Neural progenitor cell (in vitro differentiated cells): ENCODE measurements at regions not wholly inside any gene's neighbourhood (a gene's known extent, or its start where the extent isn't known, plus 50 kb on each side); places are given as distances from the start of the nearest gene placed in this dataset.

Experiments
- DNase-seq: peaks from one replicate; pipeline ENCODE4 v3.0.0-alpha.2; 2016; ENCODE audit warnings: low spot score
- H2AFZ ChIP-seq: fragments of 200-600 bp; sonication (generic); replicated peaks from 2 replicates; pipeline ENCODE4 v1.6.1; 2016; ENCODE audit warnings: antibody characterized with exemption
- H3F3A ChIP-seq: fragments of 200-600 bp; sonication (generic); 2 replicates; pipeline ENCODE4 v1.6.1; 2016; ENCODE audit warnings: antibody characterized with exemption, low read depth
- H3K27ac ChIP-seq: fragments of 200-600 bp; sonication (generic); 2 replicates; pipeline ENCODE4 v1.5.1; 2016; ENCODE audit warnings: mild to moderate bottlenecking
- H3K27me3 ChIP-seq: fragments of 200-600 bp; sonication (generic); 2 replicates; pipeline ENCODE4 v1.6.1; 2016; ENCODE audit warnings: mild to moderate bottlenecking, moderate library complexity
- H3K36me3 ChIP-seq: fragments of 200-600 bp; sonication (generic); 2 replicates; pipeline ENCODE4 v1.5.1; 2016
- H3K4me1 ChIP-seq: fragments of 200-600 bp; sonication (generic); 2 replicates; pipeline ENCODE4 v1.6.1; 2016; ENCODE audit warnings: mixed run types
- H3K4me2 ChIP-seq: fragments of 200-600 bp; sonication (generic); 2 replicates; pipeline ENCODE4 v1.6.1; 2016
- H3K4me3 ChIP-seq: fragments of 200-600 bp; sonication (generic); 2 replicates; pipeline ENCODE4 v1.5.1; 2016
- H3K79me2 ChIP-seq: fragments of 200-600 bp; sonication (generic); 2 replicates; pipeline ENCODE4 v1.6.1; 2016; ENCODE audit warnings: low read depth
- H3K9ac ChIP-seq: fragments of 200-600 bp; sonication (generic); 2 replicates; pipeline ENCODE4 v1.6.1; 2016
- H3K9me3 ChIP-seq: fragments of 200-600 bp; sonication (generic); 2 replicates; pipeline ENCODE4 v1.5.1; 2016; ENCODE audit warnings: low read depth
- H4K20me1 ChIP-seq: fragments of 200-600 bp; sonication (generic); 2 replicates; pipeline ENCODE4 v1.6.1; 2016; ENCODE audit warnings: low read depth
- H3K27ac Mint-ChIP-seq: 3 replicates; pipeline ENCODE4 v1.8.0; 2021; ENCODE audit warnings: mixed read lengths
- H3K27me3 Mint-ChIP-seq: 2 replicates; pipeline ENCODE4 v1.8.0; 2022; ENCODE audit warnings: low read depth, mild to moderate bottlenecking, inconsistent platforms, moderate library complexity, mixed read lengths; ENCODE audit not compliant: insufficient read depth
- H3K36me3 Mint-ChIP-seq: 3 replicates; pipeline ENCODE4 v1.8.0; 2021; ENCODE audit warnings: mixed read lengths
- H3K4me1 Mint-ChIP-seq: 3 replicates; pipeline ENCODE4 v1.8.0; 2021; ENCODE audit warnings: mixed read lengths
- H3K4me3 Mint-ChIP-seq: 3 replicates; pipeline ENCODE4 v1.8.0; 2021; ENCODE audit warnings: mild to moderate bottlenecking, moderate library complexity, mixed read lengths
- H3K9me3 Mint-ChIP-seq: 3 replicates; pipeline ENCODE4 v1.8.0; 2020; ENCODE audit warnings: mixed read lengths
- EZH2 ChIP-seq: fragments of 200-600 bp; sonication (generic); IDR thresholded peaks from 2 replicates; pipeline ENCODE4 v1.6.1; 2017; ENCODE audit warnings: antibody characterized with exemption, mild to moderate bottlenecking, moderate library complexity
- EZH2phosphoT487 ChIP-seq: fragments of 200-600 bp; sonication (generic); IDR thresholded peaks from 2 replicates; pipeline ENCODE4 v1.6.1; 2017; ENCODE audit warnings: antibody characterized with exemption
- TF ChIP-seq, protein P1 (sequence below): fragments of 200-600 bp; sonication (generic); IDR thresholded peaks from 2 replicates; pipeline ENCODE4 v1.5.1; 2017; ENCODE audit warnings: antibody characterized with exemption, mild to moderate bottlenecking

DNA sequence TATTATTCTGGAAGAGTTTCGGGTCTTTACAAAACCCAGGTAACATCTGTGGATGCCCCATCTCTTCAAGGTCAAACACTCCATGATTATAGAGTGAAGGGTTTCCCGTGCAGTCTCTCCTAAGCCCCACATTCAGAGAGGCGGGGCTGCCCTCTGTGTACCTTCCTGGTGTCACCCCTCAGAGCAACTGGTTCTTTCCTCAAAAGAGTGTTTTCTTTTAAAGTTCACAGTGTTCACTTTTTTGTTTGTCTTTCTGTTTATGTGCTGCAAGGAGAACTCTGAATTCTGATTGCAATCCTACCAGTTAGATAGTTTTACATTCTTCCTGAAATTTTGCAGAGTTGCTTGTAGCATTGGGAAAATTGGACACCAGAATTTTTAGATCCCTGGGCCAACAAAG, 190.2 kb downstream of the ADAMTS15 start:
- no peaks in the 10 kb centered on the region for H3K27me3 ChIP-seq
- no peak overlapping the region for H3K4me3 Mint-ChIP-seq
- no peak overlapping the region for H3K4me3 ChIP-seq
- H4K20me1 ChIP-seq: no peaks in the 10 kb centered on the region
- H3K4me1 Mint-ChIP-seq: peaks cover 13% of the 10 kb centered on the region
- H2AFZ ChIP-seq: no peak overlapping the region
- no peaks in the 10 kb centered on the region for H3K4me1 ChIP-seq
- H3F3A ChIP-seq: no peaks in the 10 kb centered on the region
- H3K36me3 Mint-ChIP-seq: no peaks in the 10 kb centered on the region
- no peaks in the 10 kb centered on the region for H3K9me3 ChIP-seq
- H3K9ac ChIP-seq: no peak overlapping the region
- H3K27ac ChIP-seq: no peak overlapping the region
- DNase-seq: no peak
- H3K27me3 Mint-ChIP-seq: peaks cover under 1% of the 10 kb centered on the region
- no peak overlapping the region for H3K4me2 ChIP-seq
- H3K9me3 Mint-ChIP-seq: no peaks in the 10 kb centered on the region
- TF ChIP-seq EZH2phosphoT487 (no peak), EZH2 (no peak)
- TF ChIP-seq, protein P1, sequence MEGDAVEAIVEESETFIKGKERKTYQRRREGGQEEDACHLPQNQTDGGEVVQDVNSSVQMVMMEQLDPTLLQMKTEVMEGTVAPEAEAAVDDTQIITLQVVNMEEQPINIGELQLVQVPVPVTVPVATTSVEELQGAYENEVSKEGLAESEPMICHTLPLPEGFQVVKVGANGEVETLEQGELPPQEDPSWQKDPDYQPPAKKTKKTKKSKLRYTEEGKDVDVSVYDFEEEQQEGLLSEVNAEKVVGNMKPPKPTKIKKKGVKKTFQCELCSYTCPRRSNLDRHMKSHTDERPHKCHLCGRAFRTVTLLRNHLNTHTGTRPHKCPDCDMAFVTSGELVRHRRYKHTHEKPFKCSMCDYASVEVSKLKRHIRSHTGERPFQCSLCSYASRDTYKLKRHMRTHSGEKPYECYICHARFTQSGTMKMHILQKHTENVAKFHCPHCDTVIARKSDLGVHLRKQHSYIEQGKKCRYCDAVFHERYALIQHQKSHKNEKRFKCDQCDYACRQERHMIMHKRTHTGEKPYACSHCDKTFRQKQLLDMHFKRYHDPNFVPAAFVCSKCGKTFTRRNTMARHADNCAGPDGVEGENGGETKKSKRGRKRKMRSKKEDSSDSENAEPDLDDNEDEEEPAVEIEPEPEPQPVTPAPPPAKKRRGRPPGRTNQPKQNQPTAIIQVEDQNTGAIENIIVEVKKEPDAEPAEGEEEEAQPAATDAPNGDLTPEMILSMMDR: no peak
- no peaks in the 10 kb centered on the region for H3K79me2 ChIP-seq
- no peaks in the 10 kb centered on the region for H3K36me3 ChIP-seq
- no peak overlapping the region for H3K27ac Mint-ChIP-seq

DNA sequence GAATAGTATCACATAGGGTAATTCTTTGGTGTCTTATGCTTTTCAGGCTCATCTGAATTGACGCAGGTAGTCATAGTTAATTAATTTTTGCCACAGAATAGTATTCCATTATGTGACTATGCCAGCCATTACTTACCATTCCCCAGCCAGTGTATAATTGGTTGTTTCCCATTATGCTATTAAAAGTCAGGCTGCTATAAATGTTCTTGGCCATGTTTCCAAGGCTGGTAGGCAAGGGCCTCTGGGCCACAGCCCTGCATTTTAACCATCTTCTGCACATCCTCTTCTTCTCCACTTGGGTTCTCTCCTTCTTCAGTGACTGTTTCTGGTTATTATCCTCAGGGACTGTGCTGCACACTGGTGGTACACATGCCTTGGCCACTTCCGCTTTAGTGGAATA, 190.9 kb downstream of the ADAMTS15 start:
- Mint-ChIP-seq H3K9me3 (no peaks in the 10 kb centered on the region), H3K36me3 (no peaks in the 10 kb centered on the region), H3K27ac (no peak overlapping the region)

DNA sequence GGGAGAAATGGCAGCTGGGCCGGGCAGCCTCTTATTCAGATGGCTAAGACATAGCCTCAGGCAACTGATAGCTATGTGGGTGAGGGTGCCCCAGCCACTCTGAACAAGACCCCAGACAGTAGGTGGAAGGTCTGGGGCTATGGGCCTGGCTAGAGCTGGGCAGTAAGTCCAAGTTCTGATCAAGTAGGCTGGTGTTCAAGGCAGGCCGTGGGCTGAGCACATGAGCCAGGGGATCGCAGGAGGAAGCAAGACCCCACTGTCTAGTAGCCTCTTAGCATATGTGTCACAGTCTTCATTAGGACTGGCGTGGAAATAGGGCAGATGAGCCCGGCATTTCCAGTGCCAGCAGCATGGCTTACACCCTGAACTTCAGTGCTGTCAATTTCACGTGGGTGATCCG, 192.1 kb downstream of the ADAMTS15 start:
- H3K27me3 Mint-ChIP-seq: no peaks in the 10 kb centered on the region
- H3K27ac ChIP-seq: no peak overlapping the region
- H3K4me3 Mint-ChIP-seq: no peak overlapping the region
- H3K4me1 Mint-ChIP-seq: peaks cover 7% of the 10 kb centered on the region
- H3K9me3 ChIP-seq: no peaks in the 10 kb centered on the region
- H4K20me1 ChIP-seq: no peaks in the 10 kb centered on the region
- H3K4me2 ChIP-seq: no peak overlapping the region
- no peaks in the 10 kb centered on the region for H3K27me3 ChIP-seq
- H2AFZ ChIP-seq: no peak overlapping the region
- peaks cover 4% of the 10 kb centered on the region for H3K4me1 ChIP-seq
- H3K36me3 ChIP-seq: no peaks in the 10 kb centered on the region
- H3K79me2 ChIP-seq: no peaks in the 10 kb centered on the region
- H3K4me3 ChIP-seq: no peak overlapping the region
- H3K9me3 Mint-ChIP-seq: no peaks in the 10 kb centered on the region
- H3K27ac Mint-ChIP-seq: no peak overlapping the region
- H3K9ac ChIP-seq: no peak overlapping the region
- H3K36me3 Mint-ChIP-seq: no peaks in the 10 kb centered on the region
- TF ChIP-seq, protein P1: no peak
- TF ChIP-seq EZH2phosphoT487: no peak
- TF ChIP-seq EZH2: no peak
- no peak for DNase-seq
- no peaks in the 10 kb centered on the region for H3F3A ChIP-seq

More for the DNA sequence above, 190.9 kb downstream of the ADAMTS15 start:
- Mint-ChIP-seq H3K27me3 (no peaks in the 10 kb centered on the region), H3K4me3 (no peak overlapping the region), H3K4me1 (peaks cover 11% of the 10 kb centered on the region)
- DNase-seq: no peak
- TF ChIP-seq EZH2: no peak
- TF ChIP-seq, protein P1: no peak
- TF ChIP-seq EZH2phosphoT487: no peak
- H3K9me3 ChIP-seq: no peaks in the 10 kb centered on the region
- peaks cover 3% of the 10 kb centered on the region for H3K4me1 ChIP-seq
- H3K36me3 ChIP-seq: no peaks in the 10 kb centered on the region
- no peak overlapping the region for H3K4me3 ChIP-seq
- H3K4me2 ChIP-seq: no peak overlapping the region
- no peaks in the 10 kb centered on the region for H3K79me2 ChIP-seq
- H2AFZ ChIP-seq: no peak overlapping the region
- no peak overlapping the region for H3K27ac ChIP-seq
- no peak overlapping the region for H3K9ac ChIP-seq
- no peaks in the 10 kb centered on the region for H4K20me1 ChIP-seq
- no peaks in the 10 kb centered on the region for H3K27me3 ChIP-seq
- H3F3A ChIP-seq: no peaks in the 10 kb centered on the region

DNA sequence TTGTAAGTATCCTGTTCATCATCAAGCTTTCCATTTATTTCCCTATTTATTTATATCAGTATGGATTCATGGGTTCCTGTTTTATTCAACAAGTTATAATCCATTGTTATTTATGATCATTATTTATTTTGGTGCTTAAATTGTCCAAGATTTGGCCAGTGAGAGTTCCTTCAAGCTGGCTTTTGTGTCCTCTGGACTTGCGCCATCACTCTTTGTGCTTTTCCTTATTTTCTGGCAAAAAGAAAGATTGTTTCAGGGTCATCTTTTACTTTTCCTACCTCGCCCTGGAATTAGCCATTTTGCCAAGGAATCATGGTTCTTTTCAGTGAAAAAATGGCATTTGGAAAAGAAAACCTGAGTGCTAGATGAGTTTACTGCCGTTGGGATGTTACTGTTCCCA, 193.4 kb downstream of the ADAMTS15 start:
- Mint-ChIP-seq H3K4me1 (peaks cover 5% of the 10 kb centered on the region), H3K36me3 (no peaks in the 10 kb centered on the region), H3K27ac (no peak overlapping the region), H3K27me3 (no peaks in the 10 kb centered on the region), H3K9me3 (no peaks in the 10 kb centered on the region), H3K4me3 (no peak overlapping the region)
- Histone ChIP-seq H3K4me1 (peaks cover 4% of the 10 kb centered on the region), H3K27me3 (no peaks in the 10 kb centered on the region), H3K9me3 (no peaks in the 10 kb centered on the region), H3K27ac (no peak overlapping the region), H3K79me2 (no peaks in the 10 kb centered on the region), H2AFZ (no peak overlapping the region), H3K9ac (no peak overlapping the region), H3K36me3 (no peaks in the 10 kb centered on the region), H3F3A (no peaks in the 10 kb centered on the region), H4K20me1 (no peaks in the 10 kb centered on the region), H3K4me3 (no peak overlapping the region), H3K4me2 (no peak overlapping the region)
- no peak for DNase-seq
- TF ChIP-seq, protein P1: no peak
- TF ChIP-seq EZH2phosphoT487 (no peak), EZH2 (no peak)
